HCT116 (cell line): ENCODE measurements at regions not wholly inside any gene's neighbourhood (a gene's known extent, or its start where the extent isn't known, plus 50 kb on each side); places are given as distances from the start of the nearest gene placed in this dataset.

Experiments used
- CTCF ChIP-seq, 3 experiments: fragments of 200-600 bp in 1 of 3; sonication (generic) in 1 of 3; IDR thresholded peaks in 2 of 3; conservative IDR thresholded peaks in 1 of 3; 2 replicates each; pipeline ENCODE4 v1.5.1; 2012 to 2017; ENCODE audit warnings: low read depth in 2 of 3, low read length in 2 of 3, antibody characterized with exemption in 1 of 3, borderline replicate concordance in 1 of 3, control low read depth in 1 of 3, mild to moderate bottlenecking in 1 of 3, mixed read lengths in 1 of 3, mixed run types in 1 of 3, moderate library complexity in 1 of 3; ENCODE audit not compliant: insufficient read depth in 1 of 3
- JUND ChIP-seq: IDR thresholded peaks from 2 replicates; pipeline ENCODE4 v1.6.1; 2012
- MAX ChIP-seq: IDR thresholded peaks from 2 replicates; pipeline ENCODE4 v1.6.1; 2012
- POLR2A ChIP-seq: IDR thresholded peaks from 2 replicates; pipeline ENCODE4 v1.7.0; 2011; ENCODE audit warnings: borderline replicate concordance; ENCODE audit not compliant: insufficient read depth, insufficient read length; ENCODE audit errors: extremely low read depth
- POLR2AphosphoS5 ChIP-seq: IDR thresholded peaks from 2 replicates; pipeline ENCODE4 v1.6.1; 2011; ENCODE audit warnings: mild to moderate bottlenecking, low read depth, low read length, moderate library complexity
- RAD21 ChIP-seq: IDR thresholded peaks from 2 replicates; pipeline ENCODE4 v1.6.1; 2012; ENCODE audit warnings: low read depth, mild to moderate bottlenecking
- REST ChIP-seq: IDR thresholded peaks from 2 replicates; pipeline ENCODE4 v1.6.1; 2012; ENCODE audit warnings: low read depth
- ZFX ChIP-seq: fragments of 450-650 bp; IDR thresholded peaks from 2 replicates; pipeline ENCODE4 v1.6.1; 2017

- TF ChIP-seq RAD21 (no peak), MAX (no peak), POLR2A (no peak), ZFX (no peak), CTCF (IDR thresholded peaks at IDR 0.05 in 2 of 3, conservative IDR thresholded peaks at IDR 0.05 in 1 of 3; ENCODE audit: borderline replicate concordance in 1 of 3, insufficient read depth in 1 of 3, low read depth in 2 of 3, low read length in 2 of 3) (no peak), POLR2AphosphoS5 (no peak), JUND (no peak), REST (no peak)
Measured at GRCh38 chr11:32225571-32226285, 134.9 kb downstream of the RCN1 start.
